ENCODE measurements at regions not wholly inside any gene's neighbourhood (a gene's known extent, or its start where the extent isn't known, plus 50 kb on each side); places are given as distances from the start of the nearest gene placed in this dataset.
A peak's percentile ranks its signal among the peaks of the same experiment; 100 is the strongest.

DNA sequence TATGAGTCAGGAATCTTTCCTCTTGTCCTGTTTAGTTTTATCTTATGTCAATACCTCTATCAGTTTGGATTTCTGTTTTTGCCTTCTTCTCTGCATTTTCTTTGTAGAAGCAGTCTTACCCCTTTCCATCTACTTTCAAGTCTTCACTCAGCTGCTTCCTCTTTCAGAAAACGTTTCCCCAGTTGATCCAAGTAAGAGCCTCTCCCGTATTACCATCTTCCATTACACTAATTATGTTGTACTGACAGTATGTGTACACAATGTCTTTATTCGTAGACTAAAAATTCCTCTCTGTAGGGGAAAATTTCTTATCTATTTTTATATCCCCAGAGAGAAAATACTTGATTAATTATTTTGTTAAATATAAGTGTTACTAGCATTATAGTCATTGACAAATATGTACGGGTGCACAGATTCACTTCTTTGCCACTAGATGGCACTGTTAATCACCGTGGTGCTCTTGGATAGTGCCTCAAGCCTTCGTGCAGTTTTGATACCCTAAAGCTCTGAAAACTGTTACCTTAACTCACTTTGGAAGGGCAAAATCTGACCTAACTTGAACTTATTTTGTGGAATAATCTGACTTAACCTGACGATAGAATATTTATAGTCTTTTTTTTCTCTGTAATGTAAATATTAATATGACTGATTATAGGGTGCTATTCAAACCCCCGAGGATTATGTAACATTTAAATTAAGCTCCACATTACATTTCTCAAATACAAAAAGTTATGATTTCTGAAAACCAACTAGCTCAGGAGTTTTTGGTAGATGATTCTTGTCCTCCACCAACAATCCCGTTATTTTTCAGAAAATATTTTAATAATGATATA is 74.2 kb upstream of the POU1F1 start:
- peak; percentile 4 for DNase-seq (ENCODE audit: low read depth)
- TF ChIP-seq, protein P1, sequence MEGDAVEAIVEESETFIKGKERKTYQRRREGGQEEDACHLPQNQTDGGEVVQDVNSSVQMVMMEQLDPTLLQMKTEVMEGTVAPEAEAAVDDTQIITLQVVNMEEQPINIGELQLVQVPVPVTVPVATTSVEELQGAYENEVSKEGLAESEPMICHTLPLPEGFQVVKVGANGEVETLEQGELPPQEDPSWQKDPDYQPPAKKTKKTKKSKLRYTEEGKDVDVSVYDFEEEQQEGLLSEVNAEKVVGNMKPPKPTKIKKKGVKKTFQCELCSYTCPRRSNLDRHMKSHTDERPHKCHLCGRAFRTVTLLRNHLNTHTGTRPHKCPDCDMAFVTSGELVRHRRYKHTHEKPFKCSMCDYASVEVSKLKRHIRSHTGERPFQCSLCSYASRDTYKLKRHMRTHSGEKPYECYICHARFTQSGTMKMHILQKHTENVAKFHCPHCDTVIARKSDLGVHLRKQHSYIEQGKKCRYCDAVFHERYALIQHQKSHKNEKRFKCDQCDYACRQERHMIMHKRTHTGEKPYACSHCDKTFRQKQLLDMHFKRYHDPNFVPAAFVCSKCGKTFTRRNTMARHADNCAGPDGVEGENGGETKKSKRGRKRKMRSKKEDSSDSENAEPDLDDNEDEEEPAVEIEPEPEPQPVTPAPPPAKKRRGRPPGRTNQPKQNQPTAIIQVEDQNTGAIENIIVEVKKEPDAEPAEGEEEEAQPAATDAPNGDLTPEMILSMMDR (IDR thresholded peaks at IDR 0.05; ENCODE audit: low read depth, low read length, missing control alignments) = peak; percentile 68
- no peak overlapping the region for H3K4me3 ChIP-seq (ENCODE audit: low read depth, low read length)

DNA sequence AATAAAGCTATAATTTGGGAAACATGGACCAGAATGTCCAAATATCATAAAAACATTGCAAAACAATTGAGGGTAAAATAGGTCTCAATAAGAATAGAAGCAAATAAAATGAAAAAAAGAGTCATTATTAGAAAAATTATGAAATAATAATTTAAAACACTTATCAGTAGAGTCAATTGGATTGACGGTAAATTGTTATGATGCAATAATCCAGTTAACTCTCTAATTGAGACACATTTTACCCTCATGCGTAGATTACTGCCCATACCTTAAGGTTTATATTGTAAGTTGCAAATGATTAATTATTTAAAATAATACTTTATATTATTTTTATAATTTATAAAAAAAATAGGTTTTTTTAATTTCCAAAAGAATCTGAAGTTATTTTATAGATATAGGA is 73.4 kb upstream of the POU1F1 start:
- no peak for DNase-seq (ENCODE audit: low read depth)
- no peak overlapping the region for H3K4me3 ChIP-seq (ENCODE audit: low read depth, low read length)
- TF ChIP-seq, protein P1 (IDR thresholded peaks at IDR 0.05; ENCODE audit: low read depth, low read length, missing control alignments) = no peak

DNA sequence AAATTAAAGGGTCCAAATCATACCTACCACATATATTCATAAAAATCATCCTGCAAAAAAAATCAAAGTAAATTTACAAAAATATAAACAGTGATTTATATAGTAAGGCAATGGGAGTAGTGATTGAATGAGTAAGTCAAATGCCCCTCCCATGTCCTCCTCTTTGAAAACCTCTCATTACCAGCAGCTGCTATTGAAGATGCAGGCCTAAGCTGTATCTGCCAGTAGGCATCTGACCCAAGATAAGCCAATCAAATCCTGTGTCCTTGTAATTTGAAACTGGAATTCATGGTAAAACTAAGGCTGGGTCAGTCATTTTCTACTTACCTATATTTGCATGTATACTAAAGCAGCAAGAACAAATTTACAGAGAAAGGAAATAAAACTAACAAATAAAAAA is 60.4 kb upstream of the POU1F1 start:
- TF ChIP-seq, protein P1 (IDR thresholded peaks at IDR 0.05; ENCODE audit: low read depth, low read length, missing control alignments) = no peak
- DNase-seq (ENCODE audit: low read depth) = no peak
- H3K4me3 ChIP-seq (ENCODE audit: low read depth, low read length) = no peak overlapping the region

DNA sequence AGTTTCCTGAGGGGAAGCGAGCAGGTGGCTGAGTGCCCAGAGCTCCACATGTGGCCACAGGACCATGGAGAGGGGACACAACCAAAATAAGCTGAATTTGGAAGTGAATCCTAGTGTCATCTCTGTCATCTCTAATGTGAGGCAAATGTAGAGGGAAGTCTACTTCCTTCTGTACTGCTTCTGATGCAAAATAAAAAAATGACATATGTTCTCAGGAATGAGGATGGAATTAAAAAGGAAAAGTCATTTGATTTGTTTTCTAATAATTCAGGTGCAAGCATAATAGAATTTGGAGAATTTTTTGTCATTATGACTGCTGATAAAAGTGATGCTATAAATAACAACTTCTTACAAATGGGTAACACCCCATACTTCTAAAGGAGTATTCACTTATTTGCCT is 59.5 kb upstream of the POU1F1 start:
- DNase-seq (ENCODE audit: low read depth) = no peak
- H3K4me3 ChIP-seq (ENCODE audit: low read depth, low read length) = no peak overlapping the region
- TF ChIP-seq, protein P1 (IDR thresholded peaks at IDR 0.05; ENCODE audit: low read depth, low read length, missing control alignments) = no peak

DNA sequence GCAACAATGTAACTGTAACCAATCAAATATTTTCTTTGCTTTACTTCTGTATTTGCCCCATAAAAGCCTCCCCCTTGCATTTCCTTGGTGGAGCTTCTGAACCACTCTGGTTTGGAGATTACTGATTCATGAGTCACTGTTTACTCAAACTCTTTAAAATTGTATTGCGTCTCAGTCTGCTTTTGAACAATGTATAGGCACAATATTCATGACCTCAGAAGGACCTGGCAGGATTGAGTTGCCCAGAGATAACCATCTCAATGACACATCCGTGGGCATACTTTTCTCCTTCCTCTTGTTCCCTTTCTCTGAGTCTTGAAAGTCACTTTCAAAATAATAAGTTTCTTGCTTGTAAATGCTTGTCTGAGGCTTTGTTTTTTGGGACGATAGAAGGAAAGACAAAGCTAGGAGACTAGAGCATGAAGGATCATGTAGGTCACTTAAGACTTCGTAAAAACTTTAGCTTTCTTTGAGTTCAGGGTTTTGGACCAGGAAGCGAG is 57.1 kb upstream of the POU1F1 start:
- DNase-seq (ENCODE audit: low read depth) = no peak
- no peak overlapping the region for H3K4me3 ChIP-seq (ENCODE audit: low read depth, low read length)
- TF ChIP-seq, protein P1 (IDR thresholded peaks at IDR 0.05; ENCODE audit: low read depth, low read length, missing control alignments) = no peak

DNA sequence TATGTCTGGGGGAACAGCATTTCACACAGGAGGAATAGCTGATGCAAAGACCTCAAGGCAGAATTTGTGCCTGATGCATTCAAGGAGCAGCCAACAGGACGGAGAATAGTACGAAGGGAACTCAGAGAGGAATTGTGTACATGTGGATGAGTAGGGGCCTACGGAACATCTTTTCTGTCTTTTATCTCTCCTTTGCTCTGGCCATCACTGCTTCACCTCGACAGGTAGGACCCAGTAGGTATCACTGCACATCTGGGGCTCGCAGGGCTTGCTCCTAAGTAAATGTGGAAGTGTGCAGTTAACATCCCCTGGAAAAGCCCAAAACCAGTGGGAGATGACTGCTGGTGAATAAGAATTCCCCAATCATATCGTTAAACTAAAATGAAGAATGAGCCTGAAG is 56.4 kb upstream of the POU1F1 start:
- H3K4me3 ChIP-seq (ENCODE audit: low read depth, low read length) = no peak overlapping the region
- TF ChIP-seq, protein P1 (IDR thresholded peaks at IDR 0.05; ENCODE audit: low read depth, low read length, missing control alignments) = no peak
- no peak for DNase-seq (ENCODE audit: low read depth)

DNA sequence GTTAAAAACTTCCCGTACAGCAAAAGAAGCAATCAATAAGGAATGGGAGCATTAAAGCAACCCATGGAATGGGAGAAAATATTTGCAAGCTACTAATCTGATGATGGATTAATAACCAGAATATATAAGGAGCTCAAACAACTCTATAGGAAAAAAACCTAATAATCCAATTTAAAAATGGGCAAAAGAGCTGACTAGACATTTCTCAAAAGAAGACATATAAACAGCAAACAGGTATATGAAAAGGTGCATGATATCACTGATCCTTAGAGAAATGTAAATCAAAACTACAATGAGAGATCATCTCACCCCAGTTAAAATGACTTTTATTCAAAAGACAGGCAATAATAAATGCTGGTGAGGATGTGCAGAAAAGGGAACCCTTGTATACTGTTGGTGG is 52.7 kb upstream of the POU1F1 start:
- TF ChIP-seq, protein P1 (IDR thresholded peaks at IDR 0.05; ENCODE audit: low read depth, low read length, missing control alignments) = no peak
- no peak for DNase-seq (ENCODE audit: low read depth)
- H3K4me3 ChIP-seq (ENCODE audit: low read depth, low read length) = no peak overlapping the region
